ENCODE measurements at regions not wholly inside any gene's neighbourhood (a gene's known extent, or its start where the extent isn't known, plus 50 kb on each side); places are given as distances from the start of the nearest gene placed in this dataset.

GRCh38 chr9:135220601-135221575 lies 133.4 kb downstream of the OLFM1 start:
- Histone ChIP-seq H3K36me3 (ENCODE audit: low read length) (no peaks in the 10 kb centered on the region), H3K9me3 (ENCODE audit: insufficient read depth, low read length) (no peaks in the 10 kb centered on the region), H3K27me3 (ENCODE audit: low read length) (no peaks in the 10 kb centered on the region), H3K79me2 (ENCODE audit: insufficient read depth, low read length) (no peaks in the 10 kb centered on the region), H4K20me1 (ENCODE audit: low read depth, low read length) (no peaks in the 10 kb centered on the region), H3K4me3 (ENCODE audit: insufficient read depth, low read length, poor library complexity, severe bottlenecking) (no peak overlapping the region), H3K27ac (ENCODE audit: low read depth, low read length) (no peak overlapping the region), H3K9ac (ENCODE audit: low read length) (no peak overlapping the region), H3K4me2 (ENCODE audit: low read depth, low read length, poor library complexity, severe bottlenecking) (no peak overlapping the region), H2AFZ (ENCODE audit: low read depth, low read length, severe bottlenecking) (no peak overlapping the region), H3F3A (ENCODE audit: insufficient read depth) (no peaks in the 10 kb centered on the region), H3K9me2 (replicated peaks; ENCODE audit: insufficient read depth, low read length) (no peaks in the 10 kb centered on the region)
- TF ChIP-seq, protein P1, sequence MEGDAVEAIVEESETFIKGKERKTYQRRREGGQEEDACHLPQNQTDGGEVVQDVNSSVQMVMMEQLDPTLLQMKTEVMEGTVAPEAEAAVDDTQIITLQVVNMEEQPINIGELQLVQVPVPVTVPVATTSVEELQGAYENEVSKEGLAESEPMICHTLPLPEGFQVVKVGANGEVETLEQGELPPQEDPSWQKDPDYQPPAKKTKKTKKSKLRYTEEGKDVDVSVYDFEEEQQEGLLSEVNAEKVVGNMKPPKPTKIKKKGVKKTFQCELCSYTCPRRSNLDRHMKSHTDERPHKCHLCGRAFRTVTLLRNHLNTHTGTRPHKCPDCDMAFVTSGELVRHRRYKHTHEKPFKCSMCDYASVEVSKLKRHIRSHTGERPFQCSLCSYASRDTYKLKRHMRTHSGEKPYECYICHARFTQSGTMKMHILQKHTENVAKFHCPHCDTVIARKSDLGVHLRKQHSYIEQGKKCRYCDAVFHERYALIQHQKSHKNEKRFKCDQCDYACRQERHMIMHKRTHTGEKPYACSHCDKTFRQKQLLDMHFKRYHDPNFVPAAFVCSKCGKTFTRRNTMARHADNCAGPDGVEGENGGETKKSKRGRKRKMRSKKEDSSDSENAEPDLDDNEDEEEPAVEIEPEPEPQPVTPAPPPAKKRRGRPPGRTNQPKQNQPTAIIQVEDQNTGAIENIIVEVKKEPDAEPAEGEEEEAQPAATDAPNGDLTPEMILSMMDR (IDR thresholded peaks at IDR 0.05; ENCODE audit: insufficient read depth, low read length, poor library complexity, severe bottlenecking): no peak
- TF ChIP-seq EZH2phosphoT487 (conservative IDR thresholded peaks at IDR 0.05; ENCODE audit: low read length): no peak

DNA sequence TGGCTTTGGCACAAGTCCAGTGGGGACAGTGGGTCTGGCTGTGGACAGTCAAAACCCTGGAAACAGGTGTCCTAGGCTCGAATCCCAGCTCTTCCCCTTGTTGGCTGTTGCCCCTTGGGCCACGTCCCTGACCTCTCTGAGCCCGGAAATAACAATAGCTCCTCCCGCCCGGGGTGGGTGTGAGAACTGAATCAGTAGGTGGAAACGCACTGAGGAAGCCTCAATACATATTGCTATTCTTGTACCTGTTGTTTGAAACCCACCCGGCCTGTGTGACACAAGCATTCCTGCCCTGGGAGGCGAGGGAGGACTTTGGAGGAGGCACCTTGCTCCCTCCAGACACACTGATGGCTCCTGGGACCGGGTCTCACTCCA lies 134.1 kb downstream of the OLFM1 start:
- no peaks in the 10 kb centered on the region for H3K9me3 ChIP-seq (ENCODE audit: insufficient read depth, low read length)
- no peak for TF ChIP-seq EZH2phosphoT487 (conservative IDR thresholded peaks at IDR 0.05; ENCODE audit: low read length)
- TF ChIP-seq, protein P1 (IDR thresholded peaks at IDR 0.05; ENCODE audit: insufficient read depth, low read length, poor library complexity, severe bottlenecking): no peak
- no peak overlapping the region for H3K9ac ChIP-seq (ENCODE audit: low read length)

DNA sequence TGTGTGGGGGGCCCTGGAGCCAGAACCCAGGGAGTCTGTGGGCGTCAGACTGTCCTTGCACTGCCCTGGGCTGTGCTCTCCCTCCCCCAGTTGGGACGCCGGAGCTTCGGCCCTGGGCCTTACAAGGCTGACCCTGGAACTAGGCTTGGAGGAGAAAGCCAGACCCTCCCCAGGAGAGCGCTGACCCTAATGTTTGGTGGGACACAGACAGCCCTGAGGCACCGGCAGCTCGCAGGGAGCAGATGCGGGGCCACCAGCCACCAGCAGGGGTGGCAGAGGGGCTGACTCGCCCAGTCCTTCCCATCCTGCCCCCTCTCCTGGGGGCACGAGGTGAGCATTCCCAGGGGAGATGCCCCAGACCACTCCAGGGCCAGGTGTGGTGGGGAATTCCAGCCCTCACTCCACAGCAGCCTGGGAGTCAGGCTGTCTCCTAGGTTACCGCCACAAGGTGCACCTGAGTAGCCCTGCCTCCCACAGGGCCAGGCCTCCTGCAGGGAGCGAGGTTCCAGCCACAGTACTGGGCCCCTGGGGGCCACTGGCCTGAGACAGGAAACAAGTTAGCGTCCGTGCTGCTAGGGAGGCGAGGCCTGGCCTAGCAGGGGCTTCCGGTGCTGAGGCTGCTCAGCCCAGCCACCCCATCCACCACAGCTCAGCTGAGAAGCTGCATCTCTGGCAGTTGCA lies 134.6 kb downstream of the OLFM1 start:
- Histone ChIP-seq H2AFZ (ENCODE audit: low read depth, low read length, severe bottlenecking) (no peak overlapping the region), H3K36me3 (ENCODE audit: low read length) (no peaks in the 10 kb centered on the region), H3K27ac (ENCODE audit: low read depth, low read length) (no peak overlapping the region), H3K79me2 (ENCODE audit: insufficient read depth, low read length) (no peaks in the 10 kb centered on the region), H3K9ac (ENCODE audit: low read length) (no peak overlapping the region), H4K20me1 (ENCODE audit: low read depth, low read length) (no peaks in the 10 kb centered on the region), H3K4me2 (ENCODE audit: low read depth, low read length, poor library complexity, severe bottlenecking) (no peak overlapping the region), H3K9me2 (replicated peaks; ENCODE audit: insufficient read depth, low read length) (no peaks in the 10 kb centered on the region), H3F3A (ENCODE audit: insufficient read depth) (no peaks in the 10 kb centered on the region), H3K9me3 (ENCODE audit: insufficient read depth, low read length) (no peaks in the 10 kb centered on the region), H3K4me3 (ENCODE audit: insufficient read depth, low read length, poor library complexity, severe bottlenecking) (no peak overlapping the region), H3K27me3 (ENCODE audit: low read length) (no peaks in the 10 kb centered on the region)
- TF ChIP-seq, protein P1 (IDR thresholded peaks at IDR 0.05; ENCODE audit: insufficient read depth, low read length, poor library complexity, severe bottlenecking): no peak
- TF ChIP-seq EZH2phosphoT487 (conservative IDR thresholded peaks at IDR 0.05; ENCODE audit: low read length): no peak

More for the DNA sequence above, 134.1 kb downstream of the OLFM1 start:
- Histone ChIP-seq H3K4me2 (ENCODE audit: low read depth, low read length, poor library complexity, severe bottlenecking) (no peak overlapping the region), H3F3A (ENCODE audit: insufficient read depth) (no peaks in the 10 kb centered on the region), H3K4me3 (ENCODE audit: insufficient read depth, low read length, poor library complexity, severe bottlenecking) (no peak overlapping the region), H3K27ac (ENCODE audit: low read depth, low read length) (no peak overlapping the region), H4K20me1 (ENCODE audit: low read depth, low read length) (no peaks in the 10 kb centered on the region), H3K9me2 (replicated peaks; ENCODE audit: insufficient read depth, low read length) (no peaks in the 10 kb centered on the region), H2AFZ (ENCODE audit: low read depth, low read length, severe bottlenecking) (no peak overlapping the region), H3K27me3 (ENCODE audit: low read length) (no peaks in the 10 kb centered on the region), H3K36me3 (ENCODE audit: low read length) (no peaks in the 10 kb centered on the region), H3K79me2 (ENCODE audit: insufficient read depth, low read length) (no peaks in the 10 kb centered on the region)
